ENCODE measurements at regions not wholly inside any gene's neighbourhood (a gene's known extent, or its start where the extent isn't known, plus 50 kb on each side); places are given as distances from the start of the nearest gene placed in this dataset.

DNA sequence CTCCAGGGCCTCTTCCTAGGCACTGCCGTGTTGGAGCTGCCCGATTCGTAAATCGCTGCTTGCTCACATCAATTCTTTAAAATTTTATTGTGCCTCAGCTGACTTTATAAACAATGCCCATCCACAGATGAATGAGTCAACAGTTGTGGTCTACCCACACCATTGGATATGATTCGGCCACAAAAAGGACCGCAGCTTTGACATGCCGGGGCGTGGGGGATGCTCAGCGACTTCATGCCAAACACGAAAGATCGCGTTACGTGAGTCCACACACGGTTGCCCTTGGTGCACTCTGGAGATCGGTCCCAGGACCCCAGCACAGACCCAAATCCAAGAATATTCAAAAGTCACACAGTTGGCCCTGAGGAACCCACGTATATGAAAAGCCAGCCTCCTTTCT is 195.7 kb downstream of the CTTN start:
- Histone ChIP-seq H3K4me1 (ENCODE audit: low read depth) (no peaks in the 10 kb centered on the region), H3K9me3 (no peaks in the 10 kb centered on the region), H3K36me3 (ENCODE audit: low read depth) (no peaks in the 10 kb centered on the region), H3K4me3 (no peak overlapping the region)
- DNase-seq = peak in 1 of 3 donors; percentile 19
- intact Hi-C loops (cut with DNase I, micrococcal nuclease) = no loop called here
- TF ChIP-seq CTCF (IDR thresholded peaks at IDR 0.05) = no peak
- no peak for ATAC-seq

- DNase-seq (peak in 1 of 3 donors; percentile 25), ATAC-seq (no peak)
- H3K9me3 ChIP-seq = no peaks in the 10 kb centered on the region
- no peak overlapping the region for H3K4me3 ChIP-seq
- H3K4me1 ChIP-seq (ENCODE audit: low read depth) = no peaks in the 10 kb centered on the region
- no peak for TF ChIP-seq CTCF (IDR thresholded peaks at IDR 0.05)
- intact Hi-C loops (cut with DNase I, micrococcal nuclease) = no loop called here
- no peaks in the 10 kb centered on the region for H3K36me3 ChIP-seq (ENCODE audit: low read depth)
Observed at GRCh38 chr11:70594606-70595005, 196.3 kb downstream of the CTTN start.

DNA sequence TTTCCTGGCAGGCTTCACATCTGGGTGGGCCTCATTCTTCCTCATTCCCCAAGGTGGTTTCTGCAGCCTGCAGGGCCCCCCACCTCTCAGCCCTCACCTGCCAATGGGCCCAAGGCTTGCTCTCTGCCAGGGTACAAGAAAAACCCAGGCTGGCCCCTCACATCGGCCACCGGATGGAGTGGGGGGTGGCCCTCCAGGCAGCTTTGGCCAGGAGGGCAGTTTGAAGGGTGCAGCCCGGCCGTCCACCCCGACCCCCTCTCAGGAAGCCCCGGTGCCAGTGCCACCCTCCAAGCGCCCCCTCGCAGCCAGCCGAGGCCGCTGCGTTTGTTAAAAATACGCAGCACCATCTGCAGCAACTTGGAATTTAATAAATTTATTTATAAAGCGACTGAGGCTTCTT is 196.7 kb downstream of the CTTN start:
- no peaks in the 10 kb centered on the region for H3K36me3 ChIP-seq (ENCODE audit: low read depth)
- intact Hi-C loops (cut with DNase I, micrococcal nuclease) = no loop called here
- no peak for ATAC-seq
- no peak overlapping the region for H3K4me3 ChIP-seq
- H3K4me1 ChIP-seq (ENCODE audit: low read depth) = no peaks in the 10 kb centered on the region
- no peak for DNase-seq
- TF ChIP-seq CTCF (IDR thresholded peaks at IDR 0.05) = no peak
- H3K9me3 ChIP-seq = no peaks in the 10 kb centered on the region

GRCh38 chr11:70595452-70595851 is 197.1 kb downstream of the CTTN start:
- no peaks in the 10 kb centered on the region for H3K9me3 ChIP-seq
- intact Hi-C loops (cut with DNase I, micrococcal nuclease) = no loop called here
- no peaks in the 10 kb centered on the region for H3K4me1 ChIP-seq (ENCODE audit: low read depth)
- H3K36me3 ChIP-seq (ENCODE audit: low read depth) = no peaks in the 10 kb centered on the region
- TF ChIP-seq CTCF (IDR thresholded peaks at IDR 0.05) = no peak
- DNase-seq = peak in 1 of 3 donors; percentile 17
- no peak overlapping the region for H3K4me3 ChIP-seq
- no peak for ATAC-seq

GRCh38 chr11:70596091-70596490 is 197.8 kb downstream of the CTTN start:
- ATAC-seq = no peak
- peak in 1 of 3 donors; percentile 29 for DNase-seq
- intact Hi-C loops (cut with DNase I, micrococcal nuclease) = no loop called here
- Histone ChIP-seq H3K4me3 (no peak overlapping the region), H3K9me3 (no peaks in the 10 kb centered on the region), H3K4me1 (ENCODE audit: low read depth) (peaks cover under 1% of the 10 kb centered on the region), H3K36me3 (ENCODE audit: low read depth) (no peaks in the 10 kb centered on the region)
- no peak for TF ChIP-seq CTCF (IDR thresholded peaks at IDR 0.05)

DNA sequence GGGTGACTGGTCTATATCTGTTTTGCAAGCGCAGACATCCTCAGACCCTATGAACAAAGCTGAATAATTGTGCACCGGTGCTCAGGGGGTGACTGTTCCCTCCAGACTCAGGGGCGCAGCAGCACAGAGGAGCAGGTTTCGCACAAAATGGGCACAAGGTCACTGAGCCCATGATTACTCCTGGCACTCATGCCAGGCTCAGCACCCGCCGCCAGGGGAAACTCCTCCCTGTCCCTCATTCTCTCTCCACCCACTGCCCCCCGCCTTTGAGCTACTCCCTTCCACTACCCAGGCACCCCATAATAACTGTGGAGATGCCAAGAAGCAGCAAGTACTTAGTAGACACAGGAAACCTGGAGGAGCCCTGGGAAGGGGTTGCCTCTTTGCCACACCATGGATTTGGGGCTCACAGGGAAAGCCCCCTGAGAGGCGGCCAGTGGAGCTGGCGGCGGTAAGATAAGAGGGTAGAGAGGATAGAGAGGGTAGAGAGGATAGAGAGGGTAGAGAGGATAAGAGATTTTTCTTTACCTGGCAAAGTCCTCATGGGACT is 198.8 kb downstream of the CTTN start:
- no peaks in the 10 kb centered on the region for H3K36me3 ChIP-seq (ENCODE audit: low read depth)
- H3K9me3 ChIP-seq = no peaks in the 10 kb centered on the region
- TF ChIP-seq CTCF (IDR thresholded peaks at IDR 0.05) = no peak
- no peak overlapping the region for H3K4me3 ChIP-seq
- no peak for ATAC-seq
- DNase-seq = peak in 1 of 3 donors; percentile 6
- intact Hi-C loops (cut with DNase I, micrococcal nuclease) = no loop called here
- H3K4me1 ChIP-seq (ENCODE audit: low read depth) = peaks cover 4% of the 10 kb centered on the region

Measured in mucosa of descending colon (tissue), 3 donors.